ENCODE measurements at regions not wholly inside any gene's neighbourhood (a gene's known extent, or its start where the extent isn't known, plus 50 kb on each side); places are given as distances from the start of the nearest gene placed in this dataset.

- DNase-seq (ENCODE audit: low read depth) = no peak
- TF ChIP-seq CTCF (IDR thresholded peaks at IDR 0.05; ENCODE audit: control insufficient read depth, insufficient read depth, low read depth, low read length, missing control alignments) = no peak
- no peak overlapping the region for H3K4me3 ChIP-seq (ENCODE audit: control insufficient read depth, low read depth, low read length)
Measured at GRCh38 chr11:25943777-25944661, 387.9 kb upstream of the ANO3 start.

GRCh38 chr11:25949918-25950317, 382.0 kb upstream of the ANO3 start:
- no peak overlapping the region for H3K4me3 ChIP-seq (ENCODE audit: control insufficient read depth, low read depth, low read length)
- TF ChIP-seq CTCF (IDR thresholded peaks at IDR 0.05; ENCODE audit: control insufficient read depth, insufficient read depth, low read depth, low read length, missing control alignments) = no peak
- DNase-seq (ENCODE audit: low read depth) = no peak

GRCh38 chr11:25953006-25953405, 378.9 kb upstream of the ANO3 start:
- no peak overlapping the region for H3K4me3 ChIP-seq (ENCODE audit: control insufficient read depth, low read depth, low read length)
- no peak for TF ChIP-seq CTCF (IDR thresholded peaks at IDR 0.05; ENCODE audit: control insufficient read depth, insufficient read depth, low read depth, low read length, missing control alignments)
- no peak for DNase-seq (ENCODE audit: low read depth)

DNA sequence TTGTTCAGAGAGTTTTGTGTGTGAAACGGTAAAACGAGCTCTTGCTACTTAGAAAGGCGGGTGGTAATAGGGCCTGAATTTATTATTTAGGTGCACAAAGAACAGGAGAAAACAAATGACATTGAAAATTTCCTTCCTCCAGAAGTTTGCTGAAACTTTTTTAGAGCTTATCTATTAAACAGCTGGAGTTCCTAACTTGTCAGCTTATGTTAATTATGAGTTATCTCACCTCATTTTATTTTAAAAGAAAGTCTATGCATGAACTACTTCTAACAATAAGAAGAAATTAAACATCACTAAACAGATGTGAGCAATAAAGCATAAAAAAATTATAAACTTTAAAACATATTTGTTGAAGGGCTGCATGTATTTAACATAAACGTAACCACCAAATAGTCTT, 373.9 kb upstream of the ANO3 start:
- H3K4me3 ChIP-seq (ENCODE audit: control insufficient read depth, low read depth, low read length) = no peak overlapping the region
- no peak for DNase-seq (ENCODE audit: low read depth)
- no peak for TF ChIP-seq CTCF (IDR thresholded peaks at IDR 0.05; ENCODE audit: control insufficient read depth, insufficient read depth, low read depth, low read length, missing control alignments)

GRCh38 chr11:25961539-25961938, 370.4 kb upstream of the ANO3 start:
- DNase-seq (ENCODE audit: low read depth) = no peak
- no peak for TF ChIP-seq CTCF (IDR thresholded peaks at IDR 0.05; ENCODE audit: control insufficient read depth, insufficient read depth, low read depth, low read length, missing control alignments)
- no peak overlapping the region for H3K4me3 ChIP-seq (ENCODE audit: control insufficient read depth, low read depth, low read length)

GRCh38 chr11:25970726-25971508, 361.0 kb upstream of the ANO3 start:
- TF ChIP-seq CTCF (IDR thresholded peaks at IDR 0.05; ENCODE audit: control insufficient read depth, insufficient read depth, low read depth, low read length, missing control alignments) = peak; percentile 24
- H3K4me3 ChIP-seq (ENCODE audit: control insufficient read depth, low read depth, low read length) = no peak overlapping the region
- DNase-seq (ENCODE audit: low read depth) = no peak

Measured in AG09309 (cell line).